HEK293T (cell line): ENCODE measurements at regions not wholly inside any gene's neighbourhood (a gene's known extent, or its start where the extent isn't known, plus 50 kb on each side); places are given as distances from the start of the nearest gene placed in this dataset.
"Not testable (repeated sequence)": the region's sequence is repeated elsewhere in the genome, so short reads cannot be mapped to it uniquely, and the experiment has no call there.

Experiments
- BHLHE40 ChIP-seq: fragments of 450-650 bp; IDR thresholded peaks from 2 replicates; pipeline ENCODE4 v1.6.1; 2016; ENCODE audit warnings: mild to moderate bottlenecking, moderate library complexity, borderline replicate concordance
- FOXA1 ChIP-seq: fragments of 450-650 bp; IDR thresholded peaks from 2 replicates; pipeline ENCODE4 v1.6.1; 2016; ENCODE audit warnings: mild to moderate bottlenecking
- HDGF ChIP-seq: fragments of 450-650 bp; IDR thresholded peaks from 2 replicates; pipeline ENCODE4 v1.6.1; 2017; ENCODE audit warnings: antibody characterized with exemption, borderline replicate concordance
- PKNOX1 ChIP-seq: fragments of 450-650 bp; IDR thresholded peaks from 2 replicates; pipeline ENCODE4 v1.6.1; 2016
- TARDBP ChIP-seq: fragments of 450-650 bp; IDR thresholded peaks from 2 replicates; pipeline ENCODE4 v1.6.1; 2016

DNA sequence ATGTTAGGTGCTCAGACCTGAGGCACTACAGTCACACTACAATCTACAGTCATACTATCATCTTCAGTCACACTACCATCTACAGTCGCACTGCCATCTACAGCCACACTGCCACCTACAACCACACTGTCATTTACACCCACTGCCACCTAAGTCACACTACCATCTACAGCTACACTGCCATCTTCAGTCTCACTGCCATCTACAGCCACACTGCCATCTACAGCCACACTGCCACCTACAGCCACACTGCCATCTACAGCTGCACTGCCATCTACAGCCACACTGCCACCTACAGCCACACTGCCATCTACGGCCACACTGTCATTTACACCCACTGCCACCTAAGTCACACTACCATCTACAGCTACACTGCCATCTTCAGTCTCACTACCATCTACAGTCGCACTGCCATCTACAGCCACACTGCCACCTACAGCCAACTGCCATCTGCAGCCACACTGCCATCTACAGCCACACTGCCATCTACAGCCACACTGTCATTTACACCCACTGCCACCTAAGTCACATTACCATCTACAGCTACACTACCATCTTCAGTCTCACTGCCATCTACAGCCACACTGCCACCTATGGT lies 155.2 kb upstream of the AFDN start:
- not testable (repeated sequence) for TF ChIP-seq PKNOX1, TARDBP, BHLHE40, HDGF, FOXA1
